NB4 (cell line): ENCODE measurements at regions not wholly inside any gene's neighbourhood (a gene's known extent, or its start where the extent isn't known, plus 50 kb on each side); places are given as distances from the start of the nearest gene placed in this dataset.

Experiments
- CTCF ChIP-seq: IDR thresholded peaks from one replicate; pipeline ENCODE4 v1.5.1; 2012; ENCODE audit warnings: low read depth, low read length
- POLR2A ChIP-seq: IDR thresholded peaks from 2 replicates; pipeline ENCODE4 v1.6.1; 2011; ENCODE audit warnings: mild to moderate bottlenecking; ENCODE audit not compliant: insufficient read length; ENCODE audit errors: extremely low read depth
- TF ChIP-seq, protein P1 (sequence below): IDR thresholded peaks from 2 replicates; pipeline ENCODE4 v1.6.1; 2011; ENCODE audit warnings: low read depth, low read length

GRCh38 chr5:155872629-155873220 lies 454.2 kb upstream of the SGCD start:
- TF ChIP-seq CTCF, result no peak
- no peak for TF ChIP-seq POLR2A
- TF ChIP-seq, protein P1, sequence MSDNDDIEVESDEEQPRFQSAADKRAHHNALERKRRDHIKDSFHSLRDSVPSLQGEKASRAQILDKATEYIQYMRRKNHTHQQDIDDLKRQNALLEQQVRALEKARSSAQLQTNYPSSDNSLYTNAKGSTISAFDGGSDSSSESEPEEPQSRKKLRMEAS, result no peak
